Activated CD8-positive, alpha-beta memory T cell treated with anti-CD3 and anti-CD28 coated beads, Interleukin-2, amount 50 U/mL, for 1 hour (primary cell): ENCODE measurements at regions not wholly inside any gene's neighbourhood (a gene's known extent, or its start where the extent isn't known, plus 50 kb on each side); places are given as distances from the start of the nearest gene placed in this dataset.

Experiments used
- DNase-seq: peaks from one replicate; pipeline ENCODE4 v3.0.0-alpha.2; 2020; ENCODE audit errors: extremely low read depth

GRCh38 chr11:81756864-81757595 lies 976.6 kb downstream of the FAM181B start:
- DNase-seq = no peak

- no peak for DNase-seq
These were observed 984.4 kb downstream of the FAM181B start for GRCh38 chr11:81749245-81749644.

GRCh38 chr11:81744336-81745116 lies 989.1 kb downstream of the FAM181B start:
- no peak for DNase-seq

- no peak for DNase-seq
These were observed 1008.0 kb downstream of the FAM181B start for GRCh38 chr11:81725701-81726100.

- DNase-seq = no peak
These were observed 1016.0 kb downstream of the FAM181B start for GRCh38 chr11:81717695-81718094.

- DNase-seq = no peak
These were observed 1025.8 kb downstream of the FAM181B start for GRCh38 chr11:81707881-81708280.

GRCh38 chr11:81705283-81705682 lies 1028.4 kb downstream of the FAM181B start:
- no peak for DNase-seq

- DNase-seq = no peak
These were observed 1033.6 kb downstream of the FAM181B start for GRCh38 chr11:81700076-81700475.

- no peak for DNase-seq
These were observed 1046.6 kb downstream of the FAM181B start for GRCh38 chr11:81687057-81687456.

- DNase-seq = no peak
These were observed 1059.5 kb downstream of the FAM181B start for GRCh38 chr11:81674211-81674610.

GRCh38 chr11:81673001-81673400 lies 1060.7 kb downstream of the FAM181B start:
- DNase-seq = no peak

GRCh38 chr11:81669935-81670543 lies 1063.6 kb downstream of the FAM181B start:
- no peak for DNase-seq

GRCh38 chr11:81658722-81659121 lies 1074.9 kb downstream of the FAM181B start:
- no peak for DNase-seq

GRCh38 chr11:81655351-81655750 lies 1078.3 kb downstream of the FAM181B start:
- DNase-seq = no peak

- DNase-seq = no peak
These were observed 1086.3 kb downstream of the FAM181B start for GRCh38 chr11:81647374-81647773.

- DNase-seq = no peak
These were observed 1089.3 kb downstream of the FAM181B start for GRCh38 chr11:81644239-81644840.

GRCh38 chr11:81634483-81634882 lies 1099.2 kb downstream of the FAM181B start:
- no peak for DNase-seq

GRCh38 chr11:81602508-81602907 lies 1131.2 kb downstream of the FAM181B start:
- no peak for DNase-seq

- no peak for DNase-seq
These were observed 1137.0 kb downstream of the FAM181B start for GRCh38 chr11:81596704-81597103.

GRCh38 chr11:81585390-81585933 lies 1148.2 kb downstream of the FAM181B start:
- no peak for DNase-seq

GRCh38 chr11:81579339-81579738 lies 1154.3 kb downstream of the FAM181B start:
- DNase-seq = no peak

GRCh38 chr11:81578571-81578970 lies 1155.1 kb downstream of the FAM181B start:
- no peak for DNase-seq
